ENCODE measurements at regions not wholly inside any gene's neighbourhood (a gene's known extent, or its start where the extent isn't known, plus 50 kb on each side); places are given as distances from the start of the nearest gene placed in this dataset.
A peak's percentile ranks its signal among the peaks of the same experiment; 100 is the strongest.
"Not testable (repeated sequence)": the region's sequence is repeated elsewhere in the genome, so short reads cannot be mapped to it uniquely, and the experiment has no call there.

- no peaks in the 10 kb centered on the region for H3K36me3 ChIP-seq (ENCODE audit: control insufficient read depth, insufficient read depth, low read length)
- H3K4me3 ChIP-seq (ENCODE audit: extremely low read depth, insufficient read depth, low read length, poor library complexity, severe bottlenecking): no peak overlapping the region
- H3K27ac ChIP-seq (ENCODE audit: low read depth, low read length, severe bottlenecking): no peak overlapping the region
- H3K4me1 ChIP-seq (ENCODE audit: control insufficient read depth, insufficient read depth, low read length, poor library complexity, severe bottlenecking): peaks cover 9% of the 10 kb centered on the region
- 93 to 96% methylated on average over 5 to 6 of the region's 11 CpGs for WGBS, 2 experiments (ENCODE audit: insufficient coverage in 2 of 2)
- no peaks in the 10 kb centered on the region for H3K9me3 ChIP-seq (ENCODE audit: control insufficient read depth, low read length)
Measured at GRCh38 chr2:65583061-65583460, 150.7 kb upstream of the SPRED2 start.

GRCh38 chr2:65582364-65582763, 150.0 kb upstream of the SPRED2 start:
- Histone ChIP-seq H3K4me1 (ENCODE audit: control insufficient read depth, insufficient read depth, low read length, poor library complexity, severe bottlenecking) (peaks cover 12% of the 10 kb centered on the region), H3K27ac (ENCODE audit: low read depth, low read length, severe bottlenecking) (no peak overlapping the region), H3K9me3 (ENCODE audit: control insufficient read depth, low read length) (no peaks in the 10 kb centered on the region), H3K4me3 (ENCODE audit: extremely low read depth, insufficient read depth, low read length, poor library complexity, severe bottlenecking) (no peak overlapping the region), H3K36me3 (ENCODE audit: control insufficient read depth, insufficient read depth, low read length) (no peaks in the 10 kb centered on the region)
- 96 to 100% methylated on average over 3 to 4 of the region's 5 CpGs for WGBS, 2 experiments (ENCODE audit: insufficient coverage in 2 of 2)

GRCh38 chr2:65580824-65581223, 148.4 kb upstream of the SPRED2 start:
- Histone ChIP-seq H3K4me1 (ENCODE audit: control insufficient read depth, insufficient read depth, low read length, poor library complexity, severe bottlenecking) (peaks cover 25% of the 10 kb centered on the region), H3K4me3 (ENCODE audit: extremely low read depth, insufficient read depth, low read length, poor library complexity, severe bottlenecking) (no peak overlapping the region), H3K27ac (ENCODE audit: low read depth, low read length, severe bottlenecking) (no peak overlapping the region), H3K9me3 (ENCODE audit: control insufficient read depth, low read length) (no peaks in the 10 kb centered on the region), H3K36me3 (ENCODE audit: control insufficient read depth, insufficient read depth, low read length) (no peaks in the 10 kb centered on the region)
- 81% methylated on average over 4 of the region's 6 CpGs for WGBS, 2 experiments (ENCODE audit: insufficient coverage in 2 of 2)

GRCh38 chr2:65579506-65580235, 147.3 kb upstream of the SPRED2 start:
- Histone ChIP-seq H3K27ac (ENCODE audit: low read depth, low read length, severe bottlenecking) (no peak overlapping the region), H3K4me3 (ENCODE audit: extremely low read depth, insufficient read depth, low read length, poor library complexity, severe bottlenecking) (no peak overlapping the region), H3K9me3 (ENCODE audit: control insufficient read depth, low read length) (no peaks in the 10 kb centered on the region), H3K36me3 (ENCODE audit: control insufficient read depth, insufficient read depth, low read length) (no peaks in the 10 kb centered on the region), H3K4me1 (ENCODE audit: control insufficient read depth, insufficient read depth, low read length, poor library complexity, severe bottlenecking) (peaks cover 35% of the 10 kb centered on the region)
- 22 to 24% methylated on average over 9 of the region's 10 CpGs for WGBS, 2 experiments (ENCODE audit: insufficient coverage in 2 of 2)

- H3K4me1 ChIP-seq (ENCODE audit: control insufficient read depth, insufficient read depth, low read length, poor library complexity, severe bottlenecking): peaks cover 38% of the 10 kb centered on the region
- H3K9me3 ChIP-seq (ENCODE audit: control insufficient read depth, low read length): no peaks in the 10 kb centered on the region
- 91% methylated on average over 2 of the region's 5 CpGs; no CpG with 5 or more reads in 1 of the 2 experiments for WGBS, 2 experiments (ENCODE audit: insufficient coverage in 2 of 2)
- H3K4me3 ChIP-seq (ENCODE audit: extremely low read depth, insufficient read depth, low read length, poor library complexity, severe bottlenecking): no peak overlapping the region
- H3K27ac ChIP-seq (ENCODE audit: low read depth, low read length, severe bottlenecking): peak overlapping the region; percentile 93
- no peaks in the 10 kb centered on the region for H3K36me3 ChIP-seq (ENCODE audit: control insufficient read depth, insufficient read depth, low read length)
Measured at GRCh38 chr2:65577654-65578053, 145.3 kb upstream of the SPRED2 start.

- Histone ChIP-seq H3K4me3 (ENCODE audit: extremely low read depth, insufficient read depth, low read length, poor library complexity, severe bottlenecking) (no peak overlapping the region), H3K4me1 (ENCODE audit: control insufficient read depth, insufficient read depth, low read length, poor library complexity, severe bottlenecking) (peaks cover 38% of the 10 kb centered on the region), H3K9me3 (ENCODE audit: control insufficient read depth, low read length) (no peaks in the 10 kb centered on the region), H3K36me3 (ENCODE audit: control insufficient read depth, insufficient read depth, low read length) (no peaks in the 10 kb centered on the region), H3K27ac (ENCODE audit: low read depth, low read length, severe bottlenecking) (peak overlapping the region; percentile 93)
- WGBS, 2 experiments (ENCODE audit: insufficient coverage in 2 of 2): 71 to 74% methylated on average over 5 to 9 of the region's 12 CpGs
Measured at GRCh38 chr2:65576861-65577601, 144.6 kb upstream of the SPRED2 start.

GRCh38 chr2:65576278-65576677, 143.9 kb upstream of the SPRED2 start:
- peak overlapping the region; percentile 93 for H3K27ac ChIP-seq (ENCODE audit: low read depth, low read length, severe bottlenecking)
- H3K4me3 ChIP-seq (ENCODE audit: extremely low read depth, insufficient read depth, low read length, poor library complexity, severe bottlenecking): no peak overlapping the region
- 100% methylated on average over 1 of the region's 1 CpG for WGBS, 2 experiments (ENCODE audit: insufficient coverage in 2 of 2)

GRCh38 chr2:65574993-65575392, 142.6 kb upstream of the SPRED2 start:
- no peaks in the 10 kb centered on the region for H3K9me3 ChIP-seq (ENCODE audit: control insufficient read depth, low read length)
- peaks cover 37% of the 10 kb centered on the region for H3K4me1 ChIP-seq (ENCODE audit: control insufficient read depth, insufficient read depth, low read length, poor library complexity, severe bottlenecking)
- H3K36me3 ChIP-seq (ENCODE audit: control insufficient read depth, insufficient read depth, low read length): no peaks in the 10 kb centered on the region
- WGBS, 2 experiments (ENCODE audit: insufficient coverage in 2 of 2): no CpG with 5 or more reads among the region's 4 CpGs
- no peak overlapping the region for H3K4me3 ChIP-seq (ENCODE audit: extremely low read depth, insufficient read depth, low read length, poor library complexity, severe bottlenecking)
- H3K27ac ChIP-seq (ENCODE audit: low read depth, low read length, severe bottlenecking): peak overlapping the region; percentile 62

More at GRCh38 chr2:65576278-65576677, 143.9 kb upstream of the SPRED2 start:
- peaks cover 38% of the 10 kb centered on the region for H3K4me1 ChIP-seq (ENCODE audit: control insufficient read depth, insufficient read depth, low read length, poor library complexity, severe bottlenecking)
- H3K36me3 ChIP-seq (ENCODE audit: control insufficient read depth, insufficient read depth, low read length): no peaks in the 10 kb centered on the region
- no peaks in the 10 kb centered on the region for H3K9me3 ChIP-seq (ENCODE audit: control insufficient read depth, low read length)

- peaks cover 10% of the 10 kb centered on the region for H3K4me1 ChIP-seq (ENCODE audit: control insufficient read depth, insufficient read depth, low read length, poor library complexity, severe bottlenecking)
- H3K9me3 ChIP-seq (ENCODE audit: control insufficient read depth, low read length); H3K27ac ChIP-seq (ENCODE audit: low read depth, low read length, severe bottlenecking); H3K36me3 ChIP-seq (ENCODE audit: control insufficient read depth, insufficient read depth, low read length); H3K4me3 ChIP-seq (ENCODE audit: extremely low read depth, insufficient read depth, low read length, poor library complexity, severe bottlenecking): not testable (repeated sequence)
- 87 to 100% methylated on average over 2 of the region's 4 CpGs for WGBS, 2 experiments (ENCODE audit: insufficient coverage in 2 of 2)
Measured at GRCh38 chr2:65568656-65569440, 136.4 kb upstream of the SPRED2 start.

GRCh38 chr2:65566617-65567016, 134.2 kb upstream of the SPRED2 start:
- Histone ChIP-seq H3K27ac (ENCODE audit: low read depth, low read length, severe bottlenecking) (no peak overlapping the region), H3K4me1 (ENCODE audit: control insufficient read depth, insufficient read depth, low read length, poor library complexity, severe bottlenecking) (peaks cover 10% of the 10 kb centered on the region), H3K4me3 (ENCODE audit: extremely low read depth, insufficient read depth, low read length, poor library complexity, severe bottlenecking) (no peak overlapping the region), H3K36me3 (ENCODE audit: control insufficient read depth, insufficient read depth, low read length) (no peaks in the 10 kb centered on the region), H3K9me3 (ENCODE audit: control insufficient read depth, low read length) (no peaks in the 10 kb centered on the region)
- 20 to 42% methylated on average over 3 to 9 of the region's 9 CpGs for WGBS, 2 experiments (ENCODE audit: insufficient coverage in 2 of 2)

All from mesodermal cell (in vitro differentiated cells).